ENCODE measurements at regions not wholly inside any gene's neighbourhood (a gene's known extent, or its start where the extent isn't known, plus 50 kb on each side); places are given as distances from the start of the nearest gene placed in this dataset.
A peak's percentile ranks its signal among the peaks of the same experiment; 100 is the strongest.

DNA sequence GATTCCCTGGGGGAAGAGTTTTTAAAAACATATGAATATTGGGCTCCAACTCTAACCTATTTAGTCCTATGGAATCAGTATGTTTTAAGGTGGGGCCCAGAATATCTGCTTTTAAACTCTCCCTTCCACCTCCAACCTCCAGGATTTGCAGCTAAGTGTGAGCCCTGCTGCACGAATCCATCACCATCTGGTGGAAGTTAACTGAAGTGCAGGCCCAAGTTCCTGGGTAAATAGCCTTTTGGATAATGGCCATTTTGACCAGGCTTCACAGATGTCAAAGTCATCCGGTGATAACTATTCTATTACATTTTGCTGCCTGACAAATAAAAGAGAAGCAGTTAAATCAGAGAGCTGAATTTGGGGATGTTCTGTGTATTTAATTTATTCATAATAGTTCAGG lies 58.1 kb upstream of the RMST start:
- TF ChIP-seq, protein P1, sequence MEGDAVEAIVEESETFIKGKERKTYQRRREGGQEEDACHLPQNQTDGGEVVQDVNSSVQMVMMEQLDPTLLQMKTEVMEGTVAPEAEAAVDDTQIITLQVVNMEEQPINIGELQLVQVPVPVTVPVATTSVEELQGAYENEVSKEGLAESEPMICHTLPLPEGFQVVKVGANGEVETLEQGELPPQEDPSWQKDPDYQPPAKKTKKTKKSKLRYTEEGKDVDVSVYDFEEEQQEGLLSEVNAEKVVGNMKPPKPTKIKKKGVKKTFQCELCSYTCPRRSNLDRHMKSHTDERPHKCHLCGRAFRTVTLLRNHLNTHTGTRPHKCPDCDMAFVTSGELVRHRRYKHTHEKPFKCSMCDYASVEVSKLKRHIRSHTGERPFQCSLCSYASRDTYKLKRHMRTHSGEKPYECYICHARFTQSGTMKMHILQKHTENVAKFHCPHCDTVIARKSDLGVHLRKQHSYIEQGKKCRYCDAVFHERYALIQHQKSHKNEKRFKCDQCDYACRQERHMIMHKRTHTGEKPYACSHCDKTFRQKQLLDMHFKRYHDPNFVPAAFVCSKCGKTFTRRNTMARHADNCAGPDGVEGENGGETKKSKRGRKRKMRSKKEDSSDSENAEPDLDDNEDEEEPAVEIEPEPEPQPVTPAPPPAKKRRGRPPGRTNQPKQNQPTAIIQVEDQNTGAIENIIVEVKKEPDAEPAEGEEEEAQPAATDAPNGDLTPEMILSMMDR (optimal IDR thresholded peaks at IDR 0.05 in 1 of 3, IDR thresholded peaks at IDR 0.05 in 1 of 3, conservative IDR thresholded peaks at IDR 0.05 in 1 of 3; ENCODE audit: extremely low read depth in 1 of 3, insufficient read depth in 2 of 3, low read length in 3 of 3), result peak; percentile 47 to 78 (median 54)
- TF ChIP-seq EZH2 (IDR thresholded peaks at IDR 0.05; ENCODE audit: low read length), result no peak
- H3K4me2 ChIP-seq (ENCODE audit: control insufficient read depth, extremely low read depth, insufficient read depth, low read depth, low read length), result no peak overlapping the region
- no peak overlapping the region for H2AFZ ChIP-seq (ENCODE audit: control insufficient read depth, low read length)
- dilution Hi-C loops (cut with MboI; ENCODE audit: extremely low pct_ligation_motif_present, low sequenced_read_pairs), result no loop called here
- H3K79me2 ChIP-seq (ENCODE audit: control insufficient read depth, insufficient read depth, low read length), result no peaks in the 10 kb centered on the region
- FAIRE-seq (no peak), DNase-seq (ENCODE audit: low read depth, low spot score) (no peak)
- no peaks in the 10 kb centered on the region for H3K9me3 ChIP-seq (ENCODE audit: control insufficient read depth, low read depth, low read length)
- no peak overlapping the region for H3K9ac ChIP-seq (ENCODE audit: control insufficient read depth, extremely low read depth, insufficient read depth, low read length)
- H3K4me3 ChIP-seq (ENCODE audit: control insufficient read depth in 2 of 3, extremely low read depth in 1 of 3, insufficient read depth in 2 of 3, low read depth in 1 of 3, low read length in 3 of 3), result no peak overlapping the region
- H3K4me1 ChIP-seq (ENCODE audit: control insufficient read depth, extremely low read depth, insufficient read depth, low read length), result no peaks in the 10 kb centered on the region
- H3K9me1 ChIP-seq (ENCODE audit: control insufficient read depth, extremely low read depth, insufficient read depth, low read length), result no peaks in the 10 kb centered on the region
- H3K27me3 ChIP-seq (ENCODE audit: control insufficient read depth, extremely low read depth, insufficient read depth, low read length), result no peaks in the 10 kb centered on the region
- H3K27ac ChIP-seq (ENCODE audit: control insufficient read depth, insufficient read depth, low read length), result no peak overlapping the region
- no peaks in the 10 kb centered on the region for H3K36me3 ChIP-seq (ENCODE audit: control insufficient read depth in 2 of 2, extremely low read depth in 1 of 2, insufficient read depth in 2 of 2, low read length in 2 of 2)
- no peaks in the 10 kb centered on the region for H4K20me1 ChIP-seq (ENCODE audit: control insufficient read depth, extremely low read depth, insufficient read depth, low read length)

DNA sequence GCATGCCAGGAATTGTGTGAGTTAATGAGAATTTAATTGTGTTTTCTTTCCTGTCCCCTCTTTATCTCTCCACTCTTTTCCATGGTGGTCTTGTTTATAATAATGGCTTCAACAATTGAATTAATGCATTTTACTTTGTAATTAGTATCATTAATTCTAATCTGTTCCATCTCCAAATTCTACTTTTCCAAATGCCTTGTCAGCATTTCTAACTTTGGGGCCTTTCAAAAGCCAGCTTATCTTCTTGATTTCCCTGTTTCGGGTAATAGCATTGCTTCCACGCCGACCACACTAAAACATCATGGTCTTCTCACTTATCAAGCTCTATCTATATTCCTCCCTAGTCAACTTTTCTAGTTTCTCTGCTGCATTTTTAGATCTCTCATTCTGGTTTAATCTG lies 54.2 kb upstream of the RMST start:
- dilution Hi-C loops (cut with MboI; ENCODE audit: extremely low pct_ligation_motif_present, low sequenced_read_pairs), result no loop called here
- Histone ChIP-seq H3K9me1 (ENCODE audit: control insufficient read depth, extremely low read depth, insufficient read depth, low read length) (no peaks in the 10 kb centered on the region), H3K36me3 (ENCODE audit: control insufficient read depth in 2 of 2, extremely low read depth in 1 of 2, insufficient read depth in 2 of 2, low read length in 2 of 2) (no peaks in the 10 kb centered on the region), H3K9ac (ENCODE audit: control insufficient read depth, extremely low read depth, insufficient read depth, low read length) (no peak overlapping the region), H2AFZ (ENCODE audit: control insufficient read depth, low read length) (no peak overlapping the region), H3K4me3 (ENCODE audit: control insufficient read depth in 2 of 3, extremely low read depth in 1 of 3, insufficient read depth in 2 of 3, low read depth in 1 of 3, low read length in 3 of 3) (no peak overlapping the region), H3K4me2 (ENCODE audit: control insufficient read depth, extremely low read depth, insufficient read depth, low read depth, low read length) (no peak overlapping the region), H3K4me1 (ENCODE audit: control insufficient read depth, extremely low read depth, insufficient read depth, low read length) (no peaks in the 10 kb centered on the region), H3K27me3 (ENCODE audit: control insufficient read depth, extremely low read depth, insufficient read depth, low read length) (no peaks in the 10 kb centered on the region), H3K9me3 (ENCODE audit: control insufficient read depth, low read depth, low read length) (no peaks in the 10 kb centered on the region), H4K20me1 (ENCODE audit: control insufficient read depth, extremely low read depth, insufficient read depth, low read length) (no peaks in the 10 kb centered on the region), H3K79me2 (ENCODE audit: control insufficient read depth, insufficient read depth, low read length) (no peaks in the 10 kb centered on the region), H3K27ac (ENCODE audit: control insufficient read depth, insufficient read depth, low read length) (no peak overlapping the region)
- DNase-seq (ENCODE audit: low read depth, low spot score) (no peak), FAIRE-seq (no peak)
- TF ChIP-seq, protein P1 (optimal IDR thresholded peaks at IDR 0.05 in 1 of 3, IDR thresholded peaks at IDR 0.05 in 1 of 3, conservative IDR thresholded peaks at IDR 0.05 in 1 of 3; ENCODE audit: extremely low read depth in 1 of 3, insufficient read depth in 2 of 3, low read length in 3 of 3), result no peak
- TF ChIP-seq EZH2 (IDR thresholded peaks at IDR 0.05; ENCODE audit: low read length), result no peak
